Prostate gland (tissue), 2 donors: ENCODE measurements at regions not wholly inside any gene's neighbourhood (a gene's known extent, or its start where the extent isn't known, plus 50 kb on each side); places are given as distances from the start of the nearest gene placed in this dataset.
A peak's percentile ranks its signal among the peaks of the same experiment; 100 is the strongest.

Experiments used
- DNase-seq: peaks from one replicate; pipeline ENCODE4 v3.0.0-alpha.2; 2019; ENCODE audit warnings: low spot score
- H3K27ac ChIP-seq, 2 donors: fragments of 200-600 bp; sonication (generic); 2 replicates each; pipeline ENCODE4 v1.5.1; 2017 to 2019
- H3K27me3 ChIP-seq: fragments of 200-600 bp; sonication (generic); replicated peaks from 2 replicates; pipeline ENCODE4 v1.5.1; 2019; ENCODE audit not compliant: insufficient read depth
- H3K36me3 ChIP-seq, 2 donors: fragments of 200-600 bp; sonication (generic); 1 replicate in 1 of 2; 2 replicates in 1 of 2; pipeline versions ENCODE4 v1.5.1 to v1.8.1; 2017 to 2019
- H3K4me1 ChIP-seq: fragments of 200-600 bp; sonication (generic); replicated peaks from 2 replicates; pipeline ENCODE4 v1.5.1; 2019
- H3K4me3 ChIP-seq, 2 donors: fragments of 200-600 bp; sonication (generic); 2 replicates each; pipeline ENCODE4 v1.5.1; 2017 to 2019
- H3K9me3 ChIP-seq: fragments of 200-600 bp; sonication (generic); 2 replicates; pipeline ENCODE4 v1.5.1; 2017
- CTCF ChIP-seq, 4 experiments: fragments of 200-600 bp in 2 of 4; fragments of 450-650 bp in 2 of 4; sonication (generic) in 2 of 4; IDR thresholded peaks; 1 replicate in 3 of 4; 2 replicates in 1 of 4; pipeline ENCODE4 v1.5.1; 2016 to 2019; ENCODE audit warnings: antibody characterized with exemption in 4 of 4, mild to moderate bottlenecking in 2 of 4, moderate library complexity in 2 of 4
- POLR2A ChIP-seq: fragments of 450-650 bp; IDR thresholded peaks from one replicate; pipeline ENCODE4 v1.6.1; 2016; ENCODE audit warnings: antibody characterized with exemption, mild to moderate bottlenecking
- POLR2AphosphoS5 ChIP-seq: sonication (generic); formaldehyde crosslinking; IDR thresholded peaks from one replicate; pipeline ENCODE4 v1.6.1; 2017; ENCODE audit warnings: antibody characterized with exemption
- WGBS: methylation state at CpG from one replicate; pipeline ENCODE4 v1.1.5; 2018; 5-methylcytosine and 5-hydroxymethylcytosine counted together
- intact Hi-C: fragments of 100-400 bp; cut with DNase I; formaldehyde crosslinking; loops from one replicate; pipeline ENCODE4 v1.14.2; 2022

GRCh38 chr4:64781737-64782326, 372.6 kb upstream of the TECRL start:
- no peaks in the 10 kb centered on the region for H3K4me1 ChIP-seq
- H3K27ac ChIP-seq, result no peak overlapping the region
- H3K4me3 ChIP-seq, result no peak overlapping the region
- no peaks in the 10 kb centered on the region for H3K9me3 ChIP-seq
- no peak for TF ChIP-seq POLR2A
- peak; percentile 17 to 57 (median 42) for TF ChIP-seq CTCF (IDR thresholded peaks at IDR 0.05)
- TF ChIP-seq POLR2AphosphoS5, result no peak
- WGBS, result 22% methylated on average over 3 of the region's 3 CpGs
- no peak for DNase-seq
- intact Hi-C loops, result no loop called here
- H3K27me3 ChIP-seq, result no peaks in the 10 kb centered on the region
- H3K36me3 ChIP-seq, result no peaks in the 10 kb centered on the region

GRCh38 chr4:64780664-64781063, 371.4 kb upstream of the TECRL start:
- intact Hi-C loops, result no loop called here

GRCh38 chr4:64777286-64777685, 368.0 kb upstream of the TECRL start:
- WGBS, result 62% methylated on average over 3 of the region's 3 CpGs
- no peaks in the 10 kb centered on the region for H3K36me3 ChIP-seq
- H3K9me3 ChIP-seq, result no peaks in the 10 kb centered on the region
- no peak for TF ChIP-seq CTCF (IDR thresholded peaks at IDR 0.05)
- no peak for TF ChIP-seq POLR2A
- no peak for TF ChIP-seq POLR2AphosphoS5
- intact Hi-C loops, result no loop called here
- no peak overlapping the region for H3K27ac ChIP-seq
- no peak overlapping the region for H3K4me3 ChIP-seq
- H3K4me1 ChIP-seq, result no peaks in the 10 kb centered on the region
- DNase-seq, result no peak
- H3K27me3 ChIP-seq, result no peaks in the 10 kb centered on the region

More at GRCh38 chr4:64780664-64781063, 371.4 kb upstream of the TECRL start:
- H3K36me3 ChIP-seq, result no peaks in the 10 kb centered on the region
- H3K9me3 ChIP-seq, result no peaks in the 10 kb centered on the region
- no peaks in the 10 kb centered on the region for H3K27me3 ChIP-seq
- H3K27ac ChIP-seq, result no peak overlapping the region
- DNase-seq, result no peak
- no peak overlapping the region for H3K4me3 ChIP-seq
- WGBS, result 29% methylated on average over 5 of the region's 5 CpGs
- no peaks in the 10 kb centered on the region for H3K4me1 ChIP-seq
- TF ChIP-seq CTCF (IDR thresholded peaks at IDR 0.05) (no peak), POLR2AphosphoS5 (no peak), POLR2A (no peak)

- no peak for DNase-seq
- H3K36me3 ChIP-seq, result no peaks in the 10 kb centered on the region
- intact Hi-C loops, result no loop called here
- no peaks in the 10 kb centered on the region for H3K27me3 ChIP-seq
- H3K9me3 ChIP-seq, result no peaks in the 10 kb centered on the region
- TF ChIP-seq POLR2A (no peak), POLR2AphosphoS5 (no peak), CTCF (IDR thresholded peaks at IDR 0.05) (no peak)
- H3K27ac ChIP-seq, result no peak overlapping the region
- H3K4me1 ChIP-seq, result no peaks in the 10 kb centered on the region
- 70% methylated on average over 2 of the region's 2 CpGs for WGBS
- H3K4me3 ChIP-seq, result no peak overlapping the region
Measured at GRCh38 chr4:64776820-64777219, 367.6 kb upstream of the TECRL start.

- TF ChIP-seq CTCF (IDR thresholded peaks at IDR 0.05) (no peak), POLR2A (no peak), POLR2AphosphoS5 (no peak)
- WGBS, result 85% methylated on average over 3 of the region's 3 CpGs
- DNase-seq, result no peak
- Histone ChIP-seq H3K27ac (no peak overlapping the region), H3K9me3 (no peaks in the 10 kb centered on the region), H3K36me3 (no peaks in the 10 kb centered on the region), H3K4me1 (no peaks in the 10 kb centered on the region), H3K4me3 (no peak overlapping the region), H3K27me3 (no peaks in the 10 kb centered on the region)
- intact Hi-C loops, result no loop called here
Measured at GRCh38 chr4:64774626-64775025, 365.4 kb upstream of the TECRL start.
